ENCODE measurements at regions not wholly inside any gene's neighbourhood (a gene's known extent, or its start where the extent isn't known, plus 50 kb on each side); places are given as distances from the start of the nearest gene placed in this dataset.

DNA sequence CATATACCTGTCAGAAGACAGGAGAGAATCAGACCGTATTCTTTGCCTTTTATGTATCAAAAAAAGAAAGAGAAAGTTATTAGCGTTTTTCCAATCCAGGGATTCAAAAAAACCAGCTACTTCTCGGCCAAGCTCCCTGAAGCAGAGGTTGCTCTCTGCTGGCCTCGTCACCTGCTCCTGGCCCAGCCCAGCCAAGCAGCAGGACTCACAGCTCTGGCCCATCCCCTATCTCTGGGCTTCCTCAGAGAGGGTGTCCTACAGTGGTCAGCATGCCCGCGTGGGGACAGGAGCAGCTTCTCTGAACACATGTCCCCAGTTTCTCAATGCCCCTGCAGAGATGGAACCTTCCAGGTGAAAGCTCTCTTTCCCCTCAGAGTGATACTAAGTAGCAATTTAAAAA lies 209.0 kb downstream of the URI1 start:
- DNase-seq (ENCODE audit: low read depth in 3 of 3, low spot score in 1 of 3) = no peak

GRCh38 chr19:30152510-30153291 lies 210.7 kb downstream of the URI1 start:
- no peak for DNase-seq (ENCODE audit: low read depth in 3 of 3, low spot score in 1 of 3)

- no peak for DNase-seq (ENCODE audit: low read depth in 3 of 3, low spot score in 1 of 3)
Observed at GRCh38 chr19:30153326-30154210, 211.5 kb downstream of the URI1 start.

- DNase-seq (ENCODE audit: low read depth in 3 of 3, low spot score in 1 of 3) = no peak
Observed at GRCh38 chr19:30154410-30154809, 212.4 kb downstream of the URI1 start.

- no peak for DNase-seq (ENCODE audit: low read depth in 3 of 3, low spot score in 1 of 3)
Observed at GRCh38 chr19:30155381-30156200, 213.6 kb downstream of the URI1 start.

DNA sequence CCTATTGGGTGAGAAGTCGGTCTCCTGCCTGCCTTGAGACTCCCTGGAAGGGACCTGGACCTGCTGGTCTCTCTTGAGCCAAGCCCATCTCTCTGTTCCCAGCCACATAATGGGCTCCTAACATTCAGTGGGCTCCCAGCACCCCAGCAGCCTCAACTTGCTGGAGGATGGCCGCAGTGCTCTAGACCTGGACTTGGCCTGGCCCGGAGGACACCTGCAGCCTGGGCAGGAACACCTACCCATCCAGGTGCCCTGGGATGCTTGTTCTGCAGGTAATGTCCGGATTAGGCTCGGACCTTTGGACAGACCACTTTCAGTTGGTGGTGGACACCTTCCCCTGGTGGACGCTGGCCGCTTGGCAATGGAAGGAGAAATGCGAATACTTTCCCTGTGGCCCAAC lies 214.6 kb downstream of the URI1 start:
- no peak for DNase-seq (ENCODE audit: low read depth in 3 of 3, low spot score in 1 of 3)

- no peak for DNase-seq (ENCODE audit: low read depth in 3 of 3, low spot score in 1 of 3)
Observed at GRCh38 chr19:30158067-30158892, 213.9 kb upstream of the ZNF536 start.

GRCh38 chr19:30158893-30159245 lies 213.3 kb upstream of the ZNF536 start:
- DNase-seq (ENCODE audit: low read depth in 3 of 3, low spot score in 1 of 3) = no peak

- no peak for DNase-seq (ENCODE audit: low read depth in 3 of 3, low spot score in 1 of 3)
Observed at GRCh38 chr19:30159636-30160035, 212.5 kb upstream of the ZNF536 start.

DNA sequence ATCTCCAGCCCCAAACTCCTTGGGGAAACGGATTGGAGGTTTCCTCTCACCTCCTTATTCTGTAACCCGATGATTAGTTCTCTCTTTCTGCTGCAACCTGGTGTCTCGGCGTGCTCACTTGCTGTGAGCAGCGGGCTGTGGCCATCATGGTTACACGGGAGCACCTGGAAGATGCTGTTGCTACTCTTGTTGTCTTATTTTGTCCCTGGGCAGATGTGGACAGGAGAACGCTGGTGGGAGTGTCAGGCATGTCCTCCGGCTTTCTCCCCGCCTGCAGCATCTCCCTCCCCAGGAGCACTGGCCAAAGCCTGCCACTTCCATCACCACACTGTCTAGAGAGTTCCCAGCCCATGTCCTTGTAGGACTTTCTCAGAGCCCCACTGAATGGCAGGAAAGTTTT lies 211.8 kb upstream of the ZNF536 start:
- no peak for DNase-seq (ENCODE audit: low read depth in 3 of 3, low spot score in 1 of 3)

GRCh38 chr19:30161021-30161655 lies 211.0 kb upstream of the ZNF536 start:
- no peak for DNase-seq (ENCODE audit: low read depth in 3 of 3, low spot score in 1 of 3)

DNA sequence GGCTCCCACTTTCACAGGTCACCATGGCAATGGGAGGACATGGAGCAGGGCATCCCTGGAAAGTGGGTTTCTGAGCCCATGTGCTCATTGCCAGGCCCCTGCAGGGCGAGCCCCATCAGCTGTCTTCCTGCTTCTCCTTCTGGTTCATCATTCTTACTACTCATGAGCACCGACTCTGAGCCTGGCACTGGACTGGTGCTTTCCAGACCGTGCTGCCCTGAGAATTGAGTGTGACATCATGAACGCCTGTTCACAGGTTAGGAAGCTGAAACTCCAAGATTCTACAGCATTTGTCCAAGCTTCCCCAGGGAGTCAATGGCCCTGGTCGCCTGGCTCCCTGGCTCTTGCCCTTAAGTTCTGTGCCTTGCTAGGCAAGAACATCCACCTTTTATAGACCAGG lies 210.4 kb upstream of the ZNF536 start:
- DNase-seq (ENCODE audit: low read depth in 3 of 3, low spot score in 1 of 3) = no peak

DNA sequence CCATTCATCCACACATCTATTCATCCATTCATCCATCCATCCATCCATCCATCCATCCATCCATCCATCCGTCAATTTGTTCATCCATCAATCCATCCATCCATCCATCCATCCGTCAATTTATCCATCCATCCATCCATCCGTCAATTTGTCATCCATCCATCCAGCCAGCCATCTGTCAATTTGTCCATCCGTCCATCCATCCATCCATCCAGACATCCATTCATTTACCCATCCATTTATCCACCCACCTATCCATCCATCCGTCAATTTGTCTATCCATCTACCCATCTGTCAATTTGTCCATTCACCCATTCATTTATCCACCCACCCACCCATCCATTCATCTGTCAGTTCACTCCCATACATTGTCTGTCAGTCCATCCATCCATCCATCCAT lies 209.5 kb upstream of the ZNF536 start:
- DNase-seq (ENCODE audit: low read depth in 3 of 3, low spot score in 1 of 3) = no peak

DNA sequence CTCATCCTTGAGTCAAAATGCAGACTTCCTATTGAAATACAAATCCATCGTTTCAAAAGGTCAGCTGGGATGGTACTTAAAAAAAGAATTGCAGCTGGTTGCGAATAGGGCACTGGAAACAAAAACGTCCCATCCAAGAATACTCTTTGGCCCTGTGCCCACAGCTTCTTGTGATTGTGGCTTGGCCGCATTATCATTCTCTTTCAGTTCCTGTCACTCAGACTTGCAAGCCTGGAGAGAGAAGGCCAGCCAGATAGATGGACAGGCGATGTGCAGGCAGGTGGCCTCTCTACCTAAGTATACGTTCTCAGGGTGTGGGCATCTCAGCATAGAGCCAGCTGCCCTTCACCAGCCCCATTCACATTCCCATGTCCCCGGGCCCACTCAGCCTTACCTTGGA lies 208.5 kb upstream of the ZNF536 start:
- DNase-seq (ENCODE audit: low read depth in 3 of 3, low spot score in 1 of 3) = no peak

DNA sequence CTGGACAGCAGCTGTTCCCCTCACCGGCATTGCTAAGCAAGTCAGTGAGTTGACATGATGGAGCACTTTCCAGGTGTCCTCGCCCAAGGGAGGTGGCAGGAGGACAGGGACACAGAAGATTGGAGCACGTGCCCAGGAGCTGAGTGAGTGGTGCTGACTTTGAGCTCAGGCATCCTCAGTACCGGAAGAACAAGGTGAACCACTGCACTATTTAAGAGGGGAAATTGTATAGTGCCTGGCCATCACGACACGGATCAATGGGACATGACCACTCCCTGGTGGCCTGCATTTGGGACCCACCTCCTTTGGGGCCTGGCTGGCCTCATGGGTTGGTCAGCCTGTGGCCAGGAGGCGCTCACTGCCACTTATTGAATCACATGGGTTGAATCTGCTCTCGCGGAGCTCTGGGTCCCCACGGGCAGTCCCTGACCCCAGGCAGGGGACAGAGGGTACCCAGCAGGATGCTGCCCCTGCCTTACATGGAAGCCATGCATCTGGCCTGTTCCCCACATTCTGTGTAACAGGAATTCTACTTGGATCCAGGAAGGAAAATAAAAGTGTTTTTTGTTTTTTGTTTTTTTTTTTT lies 206.9 kb upstream of the ZNF536 start:
- DNase-seq (ENCODE audit: low read depth in 3 of 3, low spot score in 1 of 3) = no peak

DNA sequence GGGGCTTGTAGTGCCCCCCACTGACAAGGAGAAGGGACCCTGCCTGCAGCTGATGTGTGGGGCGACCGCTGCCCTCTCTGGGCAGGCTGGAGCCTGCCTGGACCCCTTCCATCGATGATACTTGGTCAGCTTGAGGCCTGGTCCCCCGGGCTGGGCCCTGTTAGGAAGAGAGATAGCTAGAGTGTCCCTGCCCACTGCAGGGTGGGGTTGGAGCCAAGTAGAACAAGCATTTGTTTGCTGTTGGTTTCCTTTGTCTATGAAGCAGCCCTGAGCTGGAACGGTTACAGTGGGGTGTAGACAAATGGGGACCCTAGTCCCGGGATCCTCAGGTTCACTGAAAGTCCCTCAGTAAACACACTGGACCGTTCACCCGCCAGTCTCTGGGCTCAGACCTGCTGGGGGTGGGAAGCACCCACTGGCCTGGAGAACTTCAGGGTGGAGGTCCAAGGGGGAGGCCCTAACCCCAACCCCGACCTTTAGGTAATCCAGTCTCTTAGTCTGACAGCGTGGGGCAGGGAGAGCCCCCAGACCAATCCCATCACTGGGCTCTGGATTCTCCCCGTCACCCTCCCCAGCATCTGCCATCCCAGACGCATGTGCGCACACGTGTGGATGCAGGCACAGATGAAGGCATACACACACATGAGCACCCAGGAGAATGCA lies 204.8 kb upstream of the ZNF536 start:
- no peak for DNase-seq (ENCODE audit: low read depth in 3 of 3, low spot score in 1 of 3)

GRCh38 chr19:30167976-30168635 lies 204.1 kb upstream of the ZNF536 start:
- DNase-seq (ENCODE audit: low read depth in 3 of 3, low spot score in 1 of 3) = no peak

- no peak for DNase-seq (ENCODE audit: low read depth in 3 of 3, low spot score in 1 of 3)
Observed at GRCh38 chr19:30168760-30169159, 203.4 kb upstream of the ZNF536 start.

Data from stimulated activated CD4-positive, alpha-beta T cell treated with anti-CD3 and anti-CD28 coated beads, TNF-alpha, amount 100 ng/mL, for 1 hour (primary cell).